ENCODE measurements at regions not wholly inside any gene's neighbourhood (a gene's known extent, or its start where the extent isn't known, plus 50 kb on each side); places are given as distances from the start of the nearest gene placed in this dataset.

- TF ChIP-seq CTCF (conservative IDR thresholded peaks at IDR 0.05; ENCODE audit: low read length) (no peak), EZH2phosphoT487 (IDR thresholded peaks at IDR 0.05; ENCODE audit: borderline replicate concordance) (no peak)
These were observed 574.2 kb downstream of the CCSER2 start for GRCh38 chr10:84902553-84902952.

Data from Loucy (cell line).